ENCODE measurements at regions not wholly inside any gene's neighbourhood (a gene's known extent, or its start where the extent isn't known, plus 50 kb on each side); places are given as distances from the start of the nearest gene placed in this dataset.

DNA sequence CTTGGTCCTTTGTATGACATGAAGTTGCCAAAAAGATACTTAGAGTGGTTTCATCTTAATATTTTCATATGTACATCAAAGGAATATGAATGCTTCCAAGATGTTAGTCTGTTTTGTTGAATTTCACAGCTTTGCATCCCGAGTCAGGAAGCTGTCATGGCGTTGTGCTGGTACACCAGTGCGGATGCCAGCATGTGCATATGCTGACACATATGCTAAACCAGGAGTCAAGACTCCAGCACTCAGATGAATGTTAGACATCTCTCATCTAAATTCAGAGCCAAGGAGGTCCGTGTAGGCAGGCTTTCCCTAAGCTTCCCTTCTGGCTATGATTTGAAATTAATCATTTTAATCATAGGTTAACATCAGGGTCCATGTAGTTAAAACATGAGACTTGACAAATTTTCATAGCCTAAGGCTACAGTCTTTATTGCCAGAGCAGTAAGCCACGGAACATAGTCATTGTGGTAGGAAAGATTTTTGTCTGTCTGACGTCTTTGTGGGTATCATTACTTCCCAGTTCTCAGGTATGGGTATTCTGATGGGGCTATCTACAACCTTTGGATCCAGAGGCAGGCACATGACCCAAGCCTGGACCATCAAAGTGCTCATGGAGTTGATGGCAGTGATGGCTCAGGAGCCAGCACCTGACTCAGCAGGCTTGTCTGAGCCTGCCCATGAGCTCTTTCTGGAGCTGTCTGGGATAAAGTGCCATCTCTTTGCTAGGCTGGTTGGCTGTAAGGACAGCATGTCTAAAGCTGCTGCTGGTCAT lies 246.1 kb downstream of the KCNRG start:
- 79 to 89% (median 80%) methylated on average over 6 of the region's 6 CpGs for WGBS, 5 donors
- H3K4me1 ChIP-seq, result peaks cover 0 to 12% (median 2%) of the 10 kb centered on the region in 6 donors
- peaks cover 0 to 3% (median 0%) of the 10 kb centered on the region in 8 donors for H3K9me3 ChIP-seq
- no peaks in the 10 kb centered on the region for H3K36me3 ChIP-seq
- intact Hi-C loops (cut with DNase I; ENCODE audit: low total_unique reads), result no loop called here
- no peaks in the 10 kb centered on the region for H3K27me3 ChIP-seq (replicated peaks in 1 of 7)
- no peak overlapping the region for H3K27ac ChIP-seq
- H3K4me3 ChIP-seq, result no peak overlapping the region
- no peak for DNase-seq
- TF ChIP-seq POLR2A (IDR thresholded peaks at IDR 0.05) (no peak), POLR2AphosphoS5 (IDR thresholded peaks at IDR 0.05) (no peak)
- TF ChIP-seq, protein P1, sequence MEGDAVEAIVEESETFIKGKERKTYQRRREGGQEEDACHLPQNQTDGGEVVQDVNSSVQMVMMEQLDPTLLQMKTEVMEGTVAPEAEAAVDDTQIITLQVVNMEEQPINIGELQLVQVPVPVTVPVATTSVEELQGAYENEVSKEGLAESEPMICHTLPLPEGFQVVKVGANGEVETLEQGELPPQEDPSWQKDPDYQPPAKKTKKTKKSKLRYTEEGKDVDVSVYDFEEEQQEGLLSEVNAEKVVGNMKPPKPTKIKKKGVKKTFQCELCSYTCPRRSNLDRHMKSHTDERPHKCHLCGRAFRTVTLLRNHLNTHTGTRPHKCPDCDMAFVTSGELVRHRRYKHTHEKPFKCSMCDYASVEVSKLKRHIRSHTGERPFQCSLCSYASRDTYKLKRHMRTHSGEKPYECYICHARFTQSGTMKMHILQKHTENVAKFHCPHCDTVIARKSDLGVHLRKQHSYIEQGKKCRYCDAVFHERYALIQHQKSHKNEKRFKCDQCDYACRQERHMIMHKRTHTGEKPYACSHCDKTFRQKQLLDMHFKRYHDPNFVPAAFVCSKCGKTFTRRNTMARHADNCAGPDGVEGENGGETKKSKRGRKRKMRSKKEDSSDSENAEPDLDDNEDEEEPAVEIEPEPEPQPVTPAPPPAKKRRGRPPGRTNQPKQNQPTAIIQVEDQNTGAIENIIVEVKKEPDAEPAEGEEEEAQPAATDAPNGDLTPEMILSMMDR (IDR thresholded peaks at IDR 0.05 in 8 of 11, conservative IDR thresholded peaks at IDR 0.05 in 3 of 11), result no peak

DNA sequence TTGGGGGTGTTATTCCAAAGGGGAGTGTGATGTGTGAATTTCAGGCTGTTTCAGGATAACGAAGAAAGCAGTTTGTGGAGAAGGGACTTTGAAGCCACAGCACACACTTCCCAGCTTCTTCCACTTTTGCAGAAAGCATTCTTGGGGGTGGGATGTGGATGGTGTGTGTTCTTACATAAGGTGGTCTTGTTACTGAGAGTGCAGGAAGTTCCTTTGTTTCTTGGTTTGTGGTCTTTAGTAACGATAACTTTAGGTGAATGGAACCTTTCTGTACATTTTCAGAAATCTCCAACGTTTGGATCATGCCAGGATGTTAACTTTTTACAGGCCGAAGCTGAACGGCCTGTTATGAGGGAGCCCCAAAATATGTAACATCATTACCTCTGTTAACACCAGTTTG lies 251.8 kb downstream of the KCNRG start:
- no peak overlapping the region for H3K27ac ChIP-seq
- WGBS, 5 donors, result 56 to 79% (median 71%) methylated on average over 5 of the region's 5 CpGs

DNA sequence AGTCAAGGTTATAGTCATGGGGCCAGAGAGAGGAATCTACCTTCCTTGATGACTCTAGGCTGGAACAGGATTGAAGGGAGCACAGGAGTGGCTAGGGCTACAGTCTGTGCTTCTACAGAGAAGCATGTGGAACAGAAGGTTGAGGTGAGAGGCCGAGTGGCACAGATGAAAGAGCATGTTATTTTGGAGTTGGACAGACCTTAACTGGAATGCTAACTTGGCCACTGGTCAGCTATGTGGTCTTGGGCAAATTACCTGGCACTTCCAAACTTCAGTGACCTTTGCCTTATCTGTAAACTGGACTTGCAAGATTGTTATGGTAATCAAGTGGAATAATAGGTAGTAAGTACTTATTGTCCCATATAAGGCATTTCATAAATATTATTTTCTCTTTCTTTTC lies 252.7 kb downstream of the KCNRG start:
- Histone ChIP-seq H3K27me3 (replicated peaks in 1 of 7) (no peaks in the 10 kb centered on the region), H3K4me3 (no peak overlapping the region), H3K9me3 (no peaks in the 10 kb centered on the region), H3K36me3 (no peaks in the 10 kb centered on the region), H3K27ac (no peak overlapping the region), H3K4me1 (no peaks in the 10 kb centered on the region)
- TF ChIP-seq POLR2AphosphoS5 (IDR thresholded peaks at IDR 0.05), result no peak
- TF ChIP-seq, protein P1 (IDR thresholded peaks at IDR 0.05 in 8 of 11, conservative IDR thresholded peaks at IDR 0.05 in 3 of 11), result no peak
- TF ChIP-seq POLR2A (IDR thresholded peaks at IDR 0.05), result no peak
- WGBS, 5 donors, result 68 to 95% (median 89%) methylated on average over 1 of the region's 1 CpG
- intact Hi-C loops (cut with DNase I; ENCODE audit: low total_unique reads), result no loop called here
- DNase-seq, result no peak

More for the DNA sequence above, 251.8 kb downstream of the KCNRG start:
- no peaks in the 10 kb centered on the region for H3K27me3 ChIP-seq (replicated peaks in 1 of 7)
- H3K9me3 ChIP-seq, result no peaks in the 10 kb centered on the region
- intact Hi-C loops (cut with DNase I; ENCODE audit: low total_unique reads), result no loop called here
- no peaks in the 10 kb centered on the region for H3K4me1 ChIP-seq
- no peak overlapping the region for H3K4me3 ChIP-seq
- no peak for TF ChIP-seq POLR2A (IDR thresholded peaks at IDR 0.05)
- no peak for TF ChIP-seq POLR2AphosphoS5 (IDR thresholded peaks at IDR 0.05)
- TF ChIP-seq, protein P1 (IDR thresholded peaks at IDR 0.05 in 8 of 11, conservative IDR thresholded peaks at IDR 0.05 in 3 of 11), result no peak
- no peak for DNase-seq
- H3K36me3 ChIP-seq, result no peaks in the 10 kb centered on the region

DNA sequence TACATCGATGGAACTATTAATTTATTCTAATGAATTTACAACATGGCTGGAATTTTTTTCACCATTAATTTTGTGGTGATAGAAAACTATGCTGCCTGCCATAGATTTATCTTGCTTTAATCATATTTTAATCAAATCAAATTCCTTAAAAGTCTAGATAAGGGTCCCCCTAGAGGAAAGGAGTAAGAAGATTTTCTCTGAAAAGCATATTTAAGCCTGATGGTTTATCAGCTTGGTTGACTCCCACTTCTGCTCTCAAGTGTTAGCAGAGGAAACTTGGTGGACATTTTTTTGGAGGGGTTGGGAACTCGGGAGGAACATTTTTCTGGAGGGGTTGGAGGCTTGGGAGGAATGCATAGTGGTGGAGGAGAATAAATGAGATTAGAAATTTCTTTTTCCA lies 253.3 kb downstream of the KCNRG start:
- H3K4me1 ChIP-seq, result no peaks in the 10 kb centered on the region
- WGBS, 5 donors, result 54 to 80% (median 70%) methylated on average over 2 of the region's 2 CpGs
- intact Hi-C loops (cut with DNase I; ENCODE audit: low total_unique reads), result no loop called here
- H3K36me3 ChIP-seq, result no peaks in the 10 kb centered on the region
- H3K9me3 ChIP-seq, result no peaks in the 10 kb centered on the region
- no peak for DNase-seq
- TF ChIP-seq POLR2AphosphoS5 (IDR thresholded peaks at IDR 0.05) (no peak), POLR2A (IDR thresholded peaks at IDR 0.05) (no peak)
- TF ChIP-seq, protein P1 (IDR thresholded peaks at IDR 0.05 in 8 of 11, conservative IDR thresholded peaks at IDR 0.05 in 3 of 11), result no peak
- H3K4me3 ChIP-seq, result no peak overlapping the region
- H3K27me3 ChIP-seq (replicated peaks in 1 of 7), result no peaks in the 10 kb centered on the region
- no peak overlapping the region for H3K27ac ChIP-seq
